ENCODE measurements at regions not wholly inside any gene's neighbourhood (a gene's known extent, or its start where the extent isn't known, plus 50 kb on each side); places are given as distances from the start of the nearest gene placed in this dataset.

DNA sequence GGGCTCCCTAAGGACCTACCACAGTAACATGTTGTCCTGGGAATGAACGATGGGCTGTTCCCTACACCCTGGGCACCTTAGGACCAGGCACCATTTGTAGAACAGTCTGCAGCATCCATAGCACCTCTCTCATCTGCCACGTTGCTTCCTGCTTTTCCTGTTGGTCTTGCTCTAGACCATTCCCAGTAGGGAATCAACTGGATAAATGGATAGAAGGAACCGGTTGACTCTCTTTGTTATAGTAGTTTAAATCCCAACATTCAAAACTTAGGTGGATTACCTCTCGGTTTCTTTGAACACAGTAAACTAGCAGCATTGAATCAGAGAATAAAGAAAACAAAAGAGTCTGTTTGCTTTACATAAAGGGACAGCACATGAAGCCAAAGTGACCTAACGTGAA lies 159.1 kb downstream of the HS3ST3B1 start:
- TF ChIP-seq, protein P1, sequence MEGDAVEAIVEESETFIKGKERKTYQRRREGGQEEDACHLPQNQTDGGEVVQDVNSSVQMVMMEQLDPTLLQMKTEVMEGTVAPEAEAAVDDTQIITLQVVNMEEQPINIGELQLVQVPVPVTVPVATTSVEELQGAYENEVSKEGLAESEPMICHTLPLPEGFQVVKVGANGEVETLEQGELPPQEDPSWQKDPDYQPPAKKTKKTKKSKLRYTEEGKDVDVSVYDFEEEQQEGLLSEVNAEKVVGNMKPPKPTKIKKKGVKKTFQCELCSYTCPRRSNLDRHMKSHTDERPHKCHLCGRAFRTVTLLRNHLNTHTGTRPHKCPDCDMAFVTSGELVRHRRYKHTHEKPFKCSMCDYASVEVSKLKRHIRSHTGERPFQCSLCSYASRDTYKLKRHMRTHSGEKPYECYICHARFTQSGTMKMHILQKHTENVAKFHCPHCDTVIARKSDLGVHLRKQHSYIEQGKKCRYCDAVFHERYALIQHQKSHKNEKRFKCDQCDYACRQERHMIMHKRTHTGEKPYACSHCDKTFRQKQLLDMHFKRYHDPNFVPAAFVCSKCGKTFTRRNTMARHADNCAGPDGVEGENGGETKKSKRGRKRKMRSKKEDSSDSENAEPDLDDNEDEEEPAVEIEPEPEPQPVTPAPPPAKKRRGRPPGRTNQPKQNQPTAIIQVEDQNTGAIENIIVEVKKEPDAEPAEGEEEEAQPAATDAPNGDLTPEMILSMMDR (IDR thresholded peaks at IDR 0.05; ENCODE audit: control extremely low read depth in 1 of 3, insufficient read depth in 1 of 3, low read depth in 1 of 3, low read length in 3 of 3), result no peak
- TF ChIP-seq TEAD4 (IDR thresholded peaks at IDR 0.05; ENCODE audit: low read depth, low read length) (no peak), TCF12 (IDR thresholded peaks at IDR 0.05; ENCODE audit: low read depth, low read length) (no peak), SRF (IDR thresholded peaks at IDR 0.05; ENCODE audit: low read depth, low read length) (no peak), JUND (IDR thresholded peaks at IDR 0.05; ENCODE audit: low read length) (no peak), TAF1 (IDR thresholded peaks at IDR 0.05; ENCODE audit: low read depth, low read length) (no peak), POLR2A (IDR thresholded peaks at IDR 0.05; ENCODE audit: control extremely low read depth in 1 of 2, low read depth in 2 of 2, low read length in 2 of 2) (no peak)
- TF ChIP-seq, protein P2, sequence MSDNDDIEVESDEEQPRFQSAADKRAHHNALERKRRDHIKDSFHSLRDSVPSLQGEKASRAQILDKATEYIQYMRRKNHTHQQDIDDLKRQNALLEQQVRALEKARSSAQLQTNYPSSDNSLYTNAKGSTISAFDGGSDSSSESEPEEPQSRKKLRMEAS (IDR thresholded peaks at IDR 0.05), result no peak

Measured in H1 (cell line).